Activated gamma-delta T cell (primary cell): ENCODE measurements at regions not wholly inside any gene's neighbourhood (a gene's known extent, or its start where the extent isn't known, plus 50 kb on each side); places are given as distances from the start of the nearest gene placed in this dataset.
"Not testable (repeated sequence)": the region's sequence is repeated elsewhere in the genome, so short reads cannot be mapped to it uniquely, and the experiment has no call there.

Experiments used
- DNase-seq: peaks from one replicate; lab custom pipeline; 2025; lab: John Stamatoyannopoulos, UW

DNA sequence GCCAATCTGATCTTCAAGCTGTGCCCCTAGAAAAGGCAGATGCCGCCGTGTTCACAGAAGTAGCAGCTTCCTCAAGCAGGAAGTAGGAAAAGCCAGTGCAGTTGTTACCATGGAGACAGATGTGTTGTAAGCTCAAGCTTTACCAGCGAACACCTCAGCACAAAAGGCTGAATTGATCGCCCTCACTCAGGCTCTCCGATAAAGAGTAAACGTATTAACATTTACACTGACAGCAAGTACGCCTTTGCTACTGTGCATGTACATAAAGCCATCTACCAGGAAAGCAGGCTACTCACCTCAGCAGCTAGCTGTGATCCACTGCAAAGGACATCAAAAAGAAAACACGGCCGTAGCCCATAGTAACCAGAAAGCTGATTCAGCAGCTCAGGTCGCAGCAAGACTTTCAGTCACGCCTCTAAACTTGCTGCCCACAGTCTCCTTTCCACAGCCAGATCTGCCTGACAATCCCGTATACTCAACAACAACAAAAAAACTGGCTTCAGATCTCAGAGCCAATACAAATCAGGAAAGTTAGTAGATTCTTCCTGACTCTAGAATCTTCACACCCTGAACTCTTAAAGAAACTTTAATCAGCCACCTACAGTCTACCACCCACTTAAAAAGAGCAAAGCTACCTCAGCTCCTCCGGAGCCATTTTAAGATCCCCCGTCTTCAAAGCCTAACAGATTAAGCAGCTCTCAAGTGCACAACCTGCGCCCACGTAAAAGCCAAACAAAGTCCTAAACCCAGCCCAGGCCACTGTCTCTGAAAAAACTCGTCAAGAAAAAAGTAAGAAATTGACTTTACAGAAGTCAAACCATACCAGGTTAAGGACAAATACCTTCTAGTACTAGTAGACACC lies 160.0 kb downstream of the DEFB131A start:
- DNase-seq = not testable (repeated sequence)

DNA sequence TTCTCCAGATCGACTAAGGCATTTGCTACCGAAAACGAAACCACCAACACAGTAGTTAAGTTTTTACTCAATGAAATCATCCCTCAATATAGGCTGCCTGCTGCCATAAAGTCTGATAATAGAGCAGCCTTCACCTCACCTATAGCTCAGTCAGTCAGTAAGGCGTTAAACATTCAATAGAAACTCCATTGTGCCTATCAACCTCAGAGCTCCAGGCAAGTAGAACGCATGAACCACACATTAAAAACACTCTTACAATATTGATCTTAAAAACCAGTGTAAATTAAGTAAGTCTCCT lies 160.6 kb downstream of the DEFB131A start:
- not testable (repeated sequence) for DNase-seq

DNA sequence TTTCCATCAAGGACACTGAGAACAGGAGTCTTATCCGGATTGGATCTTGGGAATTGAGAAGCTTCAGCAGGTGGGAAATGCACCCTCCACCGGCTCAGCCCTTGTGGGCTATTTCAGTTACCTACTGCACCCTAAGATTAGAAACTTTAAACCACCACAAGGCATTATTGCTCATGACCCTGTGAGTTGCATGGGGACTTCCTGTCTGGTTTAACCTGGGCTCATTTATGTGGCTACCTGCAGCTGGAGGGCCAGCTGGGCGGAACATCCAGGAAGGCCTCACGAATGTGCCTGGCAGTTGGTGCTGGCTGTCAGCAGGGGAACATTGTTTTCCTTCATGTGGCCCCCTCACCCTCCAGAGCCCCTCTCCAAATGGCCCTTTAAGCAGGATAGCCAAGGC lies 164.1 kb downstream of the DEFB131A start:
- DNase-seq = no peak

DNA sequence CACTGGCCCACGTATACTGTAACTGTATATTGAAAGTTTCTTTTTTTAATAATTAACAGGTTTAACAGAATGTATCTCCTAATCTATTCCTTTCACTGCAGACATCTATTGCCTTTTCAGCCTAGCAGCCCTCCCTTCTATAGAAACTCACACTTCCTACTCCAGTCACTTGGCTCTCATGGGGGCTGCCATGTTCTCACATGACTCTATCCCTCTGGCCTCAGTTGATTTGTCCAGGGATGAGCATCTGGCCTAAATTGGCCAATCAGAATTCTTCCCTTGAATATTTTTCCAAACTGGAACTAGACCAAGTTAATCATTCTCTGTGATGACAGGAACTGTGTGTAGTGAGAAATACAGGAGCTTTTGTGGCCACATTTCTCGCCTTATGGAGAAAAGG lies 166.1 kb downstream of the DEFB131A start:
- DNase-seq = not testable (repeated sequence)

DNA sequence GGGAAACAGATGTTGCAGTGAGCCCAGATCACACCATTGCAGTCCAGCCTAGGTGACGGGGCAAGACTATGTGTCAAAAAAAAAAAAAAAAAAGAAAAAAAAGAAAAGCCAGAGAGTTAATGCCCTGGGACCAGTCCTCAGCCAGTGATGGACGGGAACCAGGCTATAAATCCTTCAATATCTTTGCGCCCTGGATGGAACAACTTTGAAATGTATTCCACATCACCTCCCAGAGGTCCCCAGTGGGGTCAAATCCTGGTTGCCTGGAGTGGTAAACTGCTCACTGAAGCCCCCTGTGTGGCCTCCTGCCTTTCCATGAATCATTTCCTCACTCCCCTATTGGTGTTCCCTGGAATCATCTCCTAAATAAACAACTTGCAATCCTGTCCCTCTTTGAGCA lies 166.9 kb downstream of the DEFB131A start:
- DNase-seq = no peak

DNA sequence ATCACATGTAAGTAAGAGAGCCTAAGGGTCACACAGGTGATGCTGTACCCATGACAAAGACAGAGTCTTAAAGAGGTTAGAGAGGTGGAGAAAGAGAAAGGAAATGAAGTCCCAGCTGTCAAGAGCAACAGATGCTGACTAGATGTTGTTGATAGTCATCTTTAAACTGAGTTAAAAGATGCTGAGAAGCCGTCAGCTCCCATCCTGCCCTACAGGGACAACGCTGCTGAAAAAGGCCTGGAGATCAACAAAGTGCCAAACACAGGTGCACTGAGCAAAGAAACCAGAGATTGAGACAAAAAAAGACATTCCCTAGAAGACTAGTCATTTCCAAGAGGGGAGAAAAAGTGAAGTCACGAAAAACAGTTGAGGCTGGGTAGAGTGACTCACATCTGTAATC lies 145.0 kb upstream of the DRD5 start:
- DNase-seq = not testable (repeated sequence)

DNA sequence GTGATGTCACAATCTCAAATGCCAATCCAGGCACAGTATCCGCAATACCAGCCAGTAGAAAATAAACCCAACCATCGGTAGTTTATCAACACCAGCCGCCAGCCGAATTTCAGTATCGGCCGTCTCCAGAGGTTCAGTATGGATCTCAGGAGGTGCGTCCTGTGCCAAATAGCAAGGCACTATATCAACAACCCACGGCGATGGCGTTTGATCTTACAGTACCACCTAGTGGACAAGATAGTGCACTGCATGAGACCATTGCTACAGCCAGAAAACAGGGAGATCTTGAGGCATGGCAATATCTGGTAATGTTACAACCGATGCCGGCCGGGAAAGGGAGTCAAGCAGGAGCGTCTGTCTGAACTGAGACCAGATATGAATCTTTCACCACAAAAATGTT lies 121.8 kb upstream of the DRD5 start:
- DNase-seq = not testable (repeated sequence)

DNA sequence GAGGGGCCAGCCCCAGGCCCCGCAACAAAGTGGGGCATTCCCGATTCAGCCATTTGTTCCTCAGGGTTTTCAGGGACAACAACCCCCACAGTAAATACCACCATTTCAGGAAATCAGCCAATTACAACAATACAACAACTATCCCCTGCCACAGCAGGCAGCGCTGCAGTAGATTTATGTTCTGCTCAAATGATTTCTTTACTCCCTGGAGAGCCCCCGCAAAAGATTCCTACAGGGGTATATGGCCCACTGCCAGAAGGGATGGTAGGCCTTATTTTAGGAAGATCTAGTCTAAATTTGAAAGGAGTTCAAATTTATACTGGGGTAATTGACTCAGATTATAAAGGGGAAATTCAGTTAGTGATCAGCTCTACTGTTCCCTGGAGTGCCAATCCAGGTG lies 120.5 kb upstream of the DRD5 start:
- not testable (repeated sequence) for DNase-seq

DNA sequence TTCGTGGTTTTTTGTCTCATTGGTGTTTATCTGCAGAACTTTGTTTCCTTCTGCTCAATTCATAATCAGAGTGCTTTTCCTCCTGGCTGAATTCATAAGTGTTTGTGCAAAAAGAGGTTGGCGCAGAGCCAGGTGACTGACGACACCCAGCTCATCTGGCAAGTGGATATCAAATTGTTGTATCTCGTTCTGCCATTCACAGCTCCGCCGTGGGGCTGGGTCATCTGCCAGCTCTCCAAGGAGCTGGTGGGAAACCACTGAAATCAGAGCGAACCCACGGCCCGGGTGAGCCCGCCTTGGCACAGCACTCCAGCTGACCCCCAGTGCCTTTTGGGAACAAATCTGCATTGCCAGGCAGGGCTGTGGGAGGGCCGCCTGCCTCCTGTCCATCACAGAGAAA lies 110.7 kb upstream of the DRD5 start:
- not testable (repeated sequence) for DNase-seq

DNA sequence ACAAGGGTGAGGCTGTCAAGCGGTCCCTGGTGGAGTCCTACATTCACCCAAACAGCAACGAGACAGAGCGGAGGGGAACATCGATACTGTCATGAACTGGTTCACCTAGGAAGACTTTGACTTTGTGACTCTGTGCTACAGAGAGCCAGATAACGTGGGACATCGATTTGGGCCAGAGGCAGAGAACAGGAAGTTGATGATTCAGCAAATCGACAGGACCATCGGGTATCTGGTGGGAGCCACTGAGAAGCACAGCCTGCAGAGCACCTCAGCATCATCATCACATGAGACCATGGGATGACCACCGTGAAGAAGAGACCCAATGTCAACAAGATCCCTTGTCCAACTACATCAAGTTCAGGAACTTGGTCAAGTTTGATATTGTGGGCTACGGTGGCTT lies 104.1 kb upstream of the DRD5 start:
- DNase-seq = not testable (repeated sequence)

DNA sequence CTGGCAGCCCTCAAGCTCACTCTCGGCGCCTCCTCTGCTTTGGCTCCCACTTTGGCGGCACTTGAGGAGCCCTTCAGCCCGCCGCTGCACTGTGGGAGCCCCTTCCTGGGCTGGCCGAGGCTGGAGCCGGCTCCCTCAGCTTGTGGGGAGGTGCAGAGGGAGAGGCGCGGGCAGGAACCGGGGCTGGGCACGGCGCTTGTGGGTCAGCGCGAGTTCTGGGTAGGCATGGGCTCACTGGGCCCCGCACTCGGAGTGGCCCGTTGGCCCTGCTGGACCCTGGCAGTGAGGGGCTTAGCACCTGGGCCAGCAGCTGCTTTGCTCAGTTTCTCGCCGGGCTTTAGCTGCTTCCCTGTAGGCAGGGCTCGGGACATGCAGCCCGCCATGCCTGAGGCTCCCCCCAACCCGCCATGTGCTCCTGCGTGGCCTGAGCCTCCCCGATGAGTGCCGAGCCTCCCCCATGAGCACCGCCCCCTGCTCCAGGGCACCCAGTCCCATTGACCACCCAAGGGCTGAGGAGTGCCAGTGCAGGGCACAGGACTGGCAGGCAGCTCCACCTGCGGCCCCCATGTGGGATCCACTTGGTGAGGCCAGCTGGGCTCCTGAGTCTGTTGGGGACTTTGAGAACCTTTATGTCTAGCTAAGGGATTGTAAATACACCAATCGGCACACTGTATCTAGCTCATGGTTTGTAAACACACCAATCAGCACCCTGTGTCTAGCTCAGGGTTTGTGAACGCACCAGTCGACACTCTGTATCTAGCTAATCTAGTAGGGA lies 101.5 kb upstream of the DRD5 start:
- DNase-seq = no peak

DNA sequence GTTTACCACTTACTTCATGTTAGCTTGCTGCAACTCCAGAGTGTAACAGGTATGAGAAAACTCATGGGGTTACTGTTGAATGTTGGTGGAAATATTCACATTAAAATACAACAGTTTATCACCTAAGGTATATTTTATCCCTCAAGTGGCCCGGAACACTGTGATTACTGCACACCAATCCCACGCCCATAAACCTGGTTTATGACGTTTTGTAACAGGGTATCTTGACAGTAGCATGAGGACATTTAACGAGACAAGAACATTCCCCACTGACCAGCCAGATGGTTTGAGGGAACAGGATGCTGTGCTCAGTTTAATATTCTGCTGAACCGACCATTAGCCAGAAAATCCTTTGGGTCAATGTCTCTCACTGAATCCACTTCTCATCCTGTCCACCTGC lies 98.3 kb upstream of the DRD5 start:
- not testable (repeated sequence) for DNase-seq

DNA sequence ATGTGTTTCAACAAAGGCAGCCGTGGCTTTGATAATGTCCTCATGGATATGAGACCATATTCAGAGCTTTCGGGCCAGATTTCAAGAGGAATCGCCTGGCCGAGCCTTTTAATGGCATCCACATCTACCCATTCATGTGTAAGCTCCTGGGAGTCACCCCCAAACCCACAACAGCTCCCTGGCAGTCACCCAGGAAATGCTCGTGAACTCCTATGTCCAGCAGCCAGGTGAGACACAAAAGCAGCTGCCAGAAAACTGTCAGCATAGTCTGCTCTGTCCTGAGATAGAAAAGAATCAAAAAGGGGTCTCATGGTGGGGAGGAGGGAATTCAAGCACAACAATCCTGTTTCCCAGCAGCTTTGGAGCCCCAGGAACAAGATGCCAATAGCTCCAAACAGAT lies 96.4 kb upstream of the DRD5 start:
- DNase-seq = not testable (repeated sequence)

DNA sequence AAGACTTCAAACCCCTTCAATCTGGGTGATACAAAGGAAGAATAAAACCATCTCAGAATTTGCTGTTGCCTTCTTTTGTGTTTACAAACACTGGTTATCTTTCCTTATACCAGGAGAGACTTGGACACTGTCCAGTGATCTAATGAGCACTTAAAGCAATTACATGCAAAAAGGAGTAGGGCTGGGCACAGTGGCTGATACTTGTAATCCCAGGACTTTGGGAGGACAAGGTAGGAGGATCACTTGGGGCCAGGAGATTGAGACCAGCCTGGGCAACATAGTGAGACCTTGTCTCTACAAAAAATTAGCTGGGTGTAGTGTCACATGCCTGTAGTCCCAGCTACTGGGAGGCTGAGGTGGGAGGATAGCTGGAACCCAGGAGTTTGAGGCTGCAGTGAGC lies 95.7 kb upstream of the DRD5 start:
- DNase-seq = no peak

DNA sequence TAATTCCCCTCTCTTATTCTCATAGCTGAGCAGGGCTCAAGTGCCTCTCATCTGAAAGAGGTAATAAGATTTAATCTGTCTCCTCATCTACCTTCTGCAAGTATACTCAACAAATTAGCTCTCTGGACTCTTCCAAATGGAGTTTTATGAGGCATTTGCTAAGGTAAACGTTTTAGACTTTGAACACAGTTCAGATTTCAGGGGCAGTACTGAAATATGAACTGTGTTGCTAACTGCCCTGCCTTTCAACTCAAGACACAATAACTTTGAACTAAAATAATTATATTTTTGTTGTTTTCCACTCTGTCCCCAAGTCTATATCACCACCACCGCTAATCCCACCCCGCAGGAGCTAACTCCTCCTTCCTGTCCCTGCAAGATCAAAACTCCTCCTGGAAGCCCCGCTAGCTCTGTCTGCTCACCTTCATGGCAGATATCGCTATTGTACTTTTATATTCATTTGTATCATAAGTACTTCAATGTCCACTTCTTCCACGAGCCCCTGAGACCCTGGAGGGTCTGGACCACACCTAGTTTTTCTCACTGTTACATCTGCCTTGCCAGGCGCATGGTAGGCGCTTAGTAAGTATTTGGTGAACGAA lies 90.7 kb upstream of the DRD5 start:
- DNase-seq = not testable (repeated sequence)

DNA sequence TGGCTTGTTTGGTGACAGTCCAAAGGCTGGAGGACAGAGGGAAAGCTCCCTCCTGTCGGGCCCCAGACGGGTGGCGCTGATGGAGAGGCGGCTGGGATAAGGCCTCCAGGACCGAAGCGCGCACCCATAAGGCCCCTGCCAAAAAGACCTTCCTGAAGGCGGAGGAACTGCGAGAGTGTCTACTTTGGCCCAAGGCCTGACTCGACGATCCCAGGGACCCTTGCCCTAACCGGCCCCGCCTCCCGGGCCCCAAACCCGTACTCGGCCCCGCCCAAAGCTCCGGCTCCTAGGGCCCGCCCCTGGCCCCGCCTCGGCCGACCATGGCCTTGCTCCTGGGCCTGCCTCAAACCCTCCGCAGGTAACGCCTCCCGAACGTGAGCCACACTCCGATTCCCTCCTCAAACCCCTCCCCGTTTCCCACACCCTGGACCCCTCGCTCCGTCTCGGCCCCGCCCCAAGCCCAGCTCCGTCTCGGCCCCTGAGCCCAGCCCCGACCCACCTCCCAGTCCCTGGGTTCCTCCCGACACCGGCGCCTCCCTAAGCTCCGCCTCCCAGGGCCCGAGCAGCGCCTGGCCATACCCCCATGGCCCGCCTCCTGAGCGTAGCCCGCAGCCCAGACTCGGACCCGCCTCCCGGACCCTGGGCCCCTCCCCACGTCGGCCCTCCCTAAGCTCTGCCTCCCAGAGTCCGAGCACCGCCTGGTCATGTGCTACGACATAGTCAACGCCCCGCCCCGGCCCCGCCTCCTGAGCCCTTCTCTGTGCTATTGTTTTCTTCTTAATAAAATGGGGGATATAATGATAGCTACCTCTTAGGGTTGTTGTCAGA lies 90.0 kb upstream of the DRD5 start:
- DNase-seq = peak; percentile 80

DNA sequence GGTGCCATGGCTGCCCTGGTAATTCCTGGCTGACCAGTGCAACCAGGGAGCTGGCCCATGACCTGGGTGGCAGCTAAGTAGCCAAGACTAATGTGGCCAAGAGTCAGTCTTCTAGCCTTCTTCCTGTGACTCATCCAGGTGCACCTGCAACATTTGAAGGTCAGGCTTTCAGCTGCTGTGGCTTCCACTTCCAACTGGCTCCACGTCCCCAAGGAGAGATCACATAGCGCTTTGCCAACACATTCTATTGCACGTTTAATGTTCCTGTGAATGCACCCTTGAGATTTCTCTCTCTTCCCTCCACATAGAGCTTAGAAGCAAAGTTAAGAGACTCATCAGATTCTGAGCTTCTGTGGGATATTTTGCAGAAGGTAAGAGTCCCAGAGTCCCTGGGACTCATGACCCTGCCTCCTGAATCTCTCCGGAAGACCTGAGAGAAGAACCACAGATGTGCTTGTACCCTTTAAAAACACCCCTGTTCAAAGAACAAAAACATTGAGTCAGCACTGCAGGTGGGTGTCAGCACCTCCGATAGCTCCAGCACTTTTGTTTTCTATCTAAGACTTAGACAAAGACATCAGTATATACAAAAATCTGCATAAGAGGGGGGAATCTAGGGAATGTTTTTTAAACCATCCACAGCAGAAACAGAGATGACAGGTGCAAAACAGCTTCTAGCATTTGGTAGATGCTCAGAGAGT lies 88.5 kb upstream of the DRD5 start:
- DNase-seq = not testable (repeated sequence)

DNA sequence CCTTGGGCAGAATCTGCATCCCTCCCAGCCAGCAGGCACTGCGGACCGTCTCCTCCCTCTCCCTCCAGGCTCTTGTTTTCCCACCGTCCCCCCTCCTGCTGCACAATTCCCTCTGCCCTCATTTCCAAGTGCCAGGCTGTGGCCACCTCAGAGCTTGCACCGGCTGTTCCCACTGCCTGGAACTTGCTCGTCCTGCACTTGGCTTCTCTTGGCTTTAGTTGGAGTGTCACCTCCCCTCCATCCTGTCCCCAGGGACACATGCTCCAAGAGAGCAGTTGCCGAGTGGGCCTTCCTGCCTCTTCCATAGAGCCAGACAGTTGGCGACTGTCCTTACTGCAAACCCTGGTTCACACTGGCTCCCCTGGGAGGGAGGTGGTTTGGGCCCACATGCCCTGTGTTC lies 87.0 kb upstream of the DRD5 start:
- DNase-seq = not testable (repeated sequence)

DNA sequence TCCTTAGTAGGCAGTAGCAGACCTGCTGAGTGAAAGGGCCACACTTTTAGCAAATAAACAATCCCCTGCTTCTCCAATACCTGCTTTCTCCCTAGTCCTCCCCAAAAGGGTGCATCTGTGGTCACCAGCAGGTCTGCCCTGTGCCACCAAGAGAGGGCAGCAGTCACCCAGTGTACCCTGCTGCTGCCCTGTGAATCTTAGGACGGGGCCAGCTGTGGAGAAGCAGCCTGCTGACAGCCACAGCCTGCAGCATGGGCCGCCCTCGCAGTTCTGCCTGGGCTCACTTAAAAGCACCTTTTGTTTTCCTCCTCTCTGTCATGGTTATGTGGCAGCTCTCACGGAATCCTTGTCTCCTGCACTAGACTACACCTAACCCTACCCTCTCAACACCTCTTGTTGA lies 85.4 kb upstream of the DRD5 start:
- not testable (repeated sequence) for DNase-seq

DNA sequence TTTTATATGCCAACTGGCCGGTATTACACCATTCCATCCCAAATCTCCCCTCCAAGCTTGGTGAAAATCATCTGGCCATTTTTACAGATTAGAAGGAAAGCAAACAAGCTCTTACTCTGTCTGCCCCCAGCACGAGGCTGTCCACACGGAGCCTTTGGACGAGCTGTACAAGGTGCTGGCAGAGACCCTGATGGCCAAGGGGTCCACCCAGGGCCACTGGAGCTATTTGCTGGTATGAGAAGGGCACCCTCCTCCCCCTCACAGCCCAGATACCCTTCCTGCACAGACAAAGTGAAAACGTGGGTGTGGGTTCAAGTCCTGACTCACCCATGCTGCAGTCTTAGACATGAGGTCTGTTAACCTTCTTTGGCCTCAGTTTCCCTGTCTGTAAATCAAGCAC lies 84.9 kb upstream of the DRD5 start:
- not testable (repeated sequence) for DNase-seq

DNA sequence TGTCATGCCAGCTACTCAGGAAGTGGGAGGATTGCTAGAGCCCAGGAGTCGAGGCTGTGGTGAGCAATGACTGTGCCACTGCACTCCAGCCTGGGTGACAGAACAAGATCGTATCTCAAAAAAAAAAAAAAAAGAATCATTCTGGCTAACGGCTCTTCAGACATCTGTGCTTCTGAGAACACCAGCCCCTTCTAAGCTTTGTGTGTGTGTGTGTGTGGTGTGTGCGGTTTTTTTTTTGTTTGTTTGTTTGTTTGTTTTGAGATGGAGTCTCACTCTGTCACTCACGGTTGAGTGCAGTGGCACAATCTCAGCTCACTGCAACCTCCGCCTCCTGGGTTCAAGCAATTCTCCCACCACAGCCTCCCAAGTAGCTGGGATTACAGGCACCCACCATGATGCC lies 79.4 kb upstream of the DRD5 start:
- not testable (repeated sequence) for DNase-seq
